ENCODE measurements at regions not wholly inside any gene's neighbourhood (a gene's known extent, or its start where the extent isn't known, plus 50 kb on each side); places are given as distances from the start of the nearest gene placed in this dataset.

DNA sequence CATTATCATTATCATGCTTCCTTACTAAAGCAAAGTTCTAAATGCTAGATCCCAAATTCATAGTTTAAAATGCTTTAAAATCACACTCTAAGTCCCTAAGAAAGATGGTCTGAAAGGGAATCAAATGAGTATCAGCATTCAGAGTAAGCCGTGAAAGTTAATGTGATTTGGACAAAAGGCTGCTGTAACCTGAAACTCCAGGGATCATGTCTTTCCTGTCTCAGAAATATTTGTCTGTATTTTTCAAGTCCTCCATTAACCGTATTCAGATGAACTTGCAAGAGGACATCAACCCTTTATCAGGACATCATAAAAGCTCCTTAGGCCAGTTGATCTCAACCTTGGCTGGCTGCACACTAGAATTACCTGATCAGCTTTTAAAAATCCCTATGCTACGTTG is 324.3 kb upstream of the PKDCC start:
- TF ChIP-seq POLR2A (IDR thresholded peaks at IDR 0.05) = no peak
- TF ChIP-seq, protein P1, sequence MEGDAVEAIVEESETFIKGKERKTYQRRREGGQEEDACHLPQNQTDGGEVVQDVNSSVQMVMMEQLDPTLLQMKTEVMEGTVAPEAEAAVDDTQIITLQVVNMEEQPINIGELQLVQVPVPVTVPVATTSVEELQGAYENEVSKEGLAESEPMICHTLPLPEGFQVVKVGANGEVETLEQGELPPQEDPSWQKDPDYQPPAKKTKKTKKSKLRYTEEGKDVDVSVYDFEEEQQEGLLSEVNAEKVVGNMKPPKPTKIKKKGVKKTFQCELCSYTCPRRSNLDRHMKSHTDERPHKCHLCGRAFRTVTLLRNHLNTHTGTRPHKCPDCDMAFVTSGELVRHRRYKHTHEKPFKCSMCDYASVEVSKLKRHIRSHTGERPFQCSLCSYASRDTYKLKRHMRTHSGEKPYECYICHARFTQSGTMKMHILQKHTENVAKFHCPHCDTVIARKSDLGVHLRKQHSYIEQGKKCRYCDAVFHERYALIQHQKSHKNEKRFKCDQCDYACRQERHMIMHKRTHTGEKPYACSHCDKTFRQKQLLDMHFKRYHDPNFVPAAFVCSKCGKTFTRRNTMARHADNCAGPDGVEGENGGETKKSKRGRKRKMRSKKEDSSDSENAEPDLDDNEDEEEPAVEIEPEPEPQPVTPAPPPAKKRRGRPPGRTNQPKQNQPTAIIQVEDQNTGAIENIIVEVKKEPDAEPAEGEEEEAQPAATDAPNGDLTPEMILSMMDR (IDR thresholded peaks at IDR 0.05) = no peak
- TF ChIP-seq EP300 (IDR thresholded peaks at IDR 0.05) = no peak
